Gastroesophageal sphincter (tissue), 4 donors: ENCODE measurements at regions not wholly inside any gene's neighbourhood (a gene's known extent, or its start where the extent isn't known, plus 50 kb on each side); places are given as distances from the start of the nearest gene placed in this dataset.

Experiments used
- ATAC-seq: fragments of 150-250 bp; one replicate; pipeline ENCODE4 v1.9.1; 2016; ENCODE audit warnings: mild to moderate bottlenecking, moderate library complexity
- H3K27ac ChIP-seq, 4 donors: fragments of 200-600 bp; sonication (generic) in 3 of 4; 1 replicate in 3 of 4; 2 replicates in 1 of 4; pipeline ENCODE4 v1.5.1; 2016 to 2019
- H3K27me3 ChIP-seq: fragments of 200-600 bp; sonication (generic); one replicate; pipeline ENCODE4 v1.5.1; 2019
- H3K36me3 ChIP-seq, 2 donors: fragments of 200-600 bp; sonication (generic); one replicate each; pipeline ENCODE4 v1.5.1; 2019; ENCODE audit warnings: control low read depth in 1 of 2
- H3K4me1 ChIP-seq, 3 donors: fragments of 200-600 bp; sonication (generic); 1 replicate in 2 of 3; 2 replicates in 1 of 3; pipeline ENCODE4 v1.5.1; 2016 to 2019; ENCODE audit warnings: control low read depth in 2 of 3
- H3K4me3 ChIP-seq, 2 donors: fragments of 200-600 bp; sonication (generic); one replicate each; pipeline ENCODE4 v1.5.1; 2019; ENCODE audit warnings: mild to moderate bottlenecking in 1 of 2, moderate library complexity in 1 of 2
- H3K9me3 ChIP-seq, 3 donors: fragments of 200-600 bp; sonication (generic); one replicate each; pipeline ENCODE4 v1.5.1; 2017 to 2019; ENCODE audit warnings: control low read depth in 2 of 3
- EP300 ChIP-seq: sonication (generic); formaldehyde crosslinking; IDR thresholded peaks from one replicate; pipeline ENCODE4 v1.6.1; 2017; ENCODE audit warnings: antibody characterized with exemption, mild to moderate bottlenecking
- POLR2A ChIP-seq, 2 donors: fragments of 450-650 bp; IDR thresholded peaks; one replicate each; pipeline ENCODE4 v1.6.1; 2017; ENCODE audit warnings: antibody characterized with exemption in 2 of 2, mild to moderate bottlenecking in 2 of 2, moderate library complexity in 1 of 2
- POLR2AphosphoS5 ChIP-seq: sonication (generic); formaldehyde crosslinking; IDR thresholded peaks from one replicate; pipeline ENCODE4 v1.6.1; 2017; ENCODE audit warnings: antibody characterized with exemption
- WGBS, 2 donors: methylation state at CpG; one replicate each; pipeline ENCODE4 v1.1.5; 2018; ENCODE audit warnings: low coverage in 1 of 2; 5-methylcytosine and 5-hydroxymethylcytosine counted together
- TF ChIP-seq, protein P1 (sequence below), 4 experiments: fragments of 200-600 bp in 2 of 4; fragments of 450-650 bp in 2 of 4; sonication (generic) in 1 of 4; IDR thresholded peaks; one replicate each; pipeline ENCODE4 v1.5.1; 2017 to 2019; ENCODE audit warnings: antibody characterized with exemption in 4 of 4, mild to moderate bottlenecking in 2 of 4, moderate library complexity in 2 of 4

DNA sequence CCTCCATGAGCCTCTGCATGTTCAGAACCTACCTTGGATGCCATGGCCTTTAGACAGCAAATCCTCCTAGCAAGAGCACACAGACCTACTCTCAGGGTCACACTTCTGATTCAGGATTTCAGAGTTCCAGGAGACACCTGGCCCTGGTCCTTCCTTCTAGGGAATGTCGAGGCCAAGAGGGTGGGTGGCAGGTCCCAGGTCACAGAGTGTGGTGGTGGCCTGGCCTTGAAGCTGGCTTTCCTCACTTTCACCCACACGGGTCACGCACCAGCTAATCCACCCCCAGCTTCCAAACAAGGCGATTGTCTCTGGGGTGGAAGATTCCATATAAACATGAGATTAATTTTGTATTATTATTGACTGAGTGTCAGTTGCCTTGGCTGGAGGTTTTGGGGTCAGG is 328.3 kb upstream of the RTL1 start:
- Histone ChIP-seq H3K9me3 (no peaks in the 10 kb centered on the region), H3K36me3 (no peaks in the 10 kb centered on the region), H3K27ac (no peak overlapping the region), H3K4me3 (no peak overlapping the region), H3K4me1 (peaks cover 0 to 8% (median 0%) of the 10 kb centered on the region in 3 donors), H3K27me3 (peaks cover 15% of the 10 kb centered on the region)
- 89% methylated on average over 4 of the region's 4 CpGs; no CpG with 5 or more reads in 1 of the 2 donors for WGBS, 2 donors
- ATAC-seq = no peak
- TF ChIP-seq EP300 (no peak), POLR2AphosphoS5 (no peak), POLR2A (IDR thresholded peaks at IDR 0.05) (no peak)
- TF ChIP-seq, protein P1, sequence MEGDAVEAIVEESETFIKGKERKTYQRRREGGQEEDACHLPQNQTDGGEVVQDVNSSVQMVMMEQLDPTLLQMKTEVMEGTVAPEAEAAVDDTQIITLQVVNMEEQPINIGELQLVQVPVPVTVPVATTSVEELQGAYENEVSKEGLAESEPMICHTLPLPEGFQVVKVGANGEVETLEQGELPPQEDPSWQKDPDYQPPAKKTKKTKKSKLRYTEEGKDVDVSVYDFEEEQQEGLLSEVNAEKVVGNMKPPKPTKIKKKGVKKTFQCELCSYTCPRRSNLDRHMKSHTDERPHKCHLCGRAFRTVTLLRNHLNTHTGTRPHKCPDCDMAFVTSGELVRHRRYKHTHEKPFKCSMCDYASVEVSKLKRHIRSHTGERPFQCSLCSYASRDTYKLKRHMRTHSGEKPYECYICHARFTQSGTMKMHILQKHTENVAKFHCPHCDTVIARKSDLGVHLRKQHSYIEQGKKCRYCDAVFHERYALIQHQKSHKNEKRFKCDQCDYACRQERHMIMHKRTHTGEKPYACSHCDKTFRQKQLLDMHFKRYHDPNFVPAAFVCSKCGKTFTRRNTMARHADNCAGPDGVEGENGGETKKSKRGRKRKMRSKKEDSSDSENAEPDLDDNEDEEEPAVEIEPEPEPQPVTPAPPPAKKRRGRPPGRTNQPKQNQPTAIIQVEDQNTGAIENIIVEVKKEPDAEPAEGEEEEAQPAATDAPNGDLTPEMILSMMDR (IDR thresholded peaks at IDR 0.05) = no peak

DNA sequence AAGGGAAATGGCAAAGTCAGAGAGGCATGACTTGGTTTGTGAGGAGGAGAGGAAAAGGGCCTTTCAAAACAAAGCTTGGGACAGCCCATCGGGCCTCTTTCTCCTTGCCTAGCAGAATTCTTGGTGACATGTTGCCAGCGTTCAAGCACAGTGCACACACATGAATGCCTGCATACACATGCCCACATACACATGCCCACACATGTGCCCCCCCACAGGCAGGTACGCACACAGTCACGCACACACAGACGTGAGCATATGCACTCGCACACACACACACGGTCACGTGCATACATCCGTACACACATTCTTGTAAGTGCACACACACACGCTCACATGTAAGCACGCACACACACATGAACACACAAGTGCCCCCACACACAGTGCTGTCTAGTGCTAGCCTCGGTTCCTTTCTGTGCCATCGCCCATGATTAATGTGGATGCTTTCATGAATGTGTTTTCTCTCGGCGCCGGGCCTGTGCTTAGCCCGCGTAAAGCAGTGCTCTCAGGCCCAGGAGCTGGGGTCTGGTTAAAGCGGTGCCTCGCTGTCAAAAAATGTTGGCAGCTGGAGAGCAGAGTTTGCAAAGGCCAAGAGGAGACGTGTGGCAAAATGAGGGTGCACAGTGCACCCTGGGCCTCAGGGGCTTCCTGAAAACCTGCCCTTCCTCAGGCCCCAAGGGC is 328.8 kb upstream of the DIO3 start:
- WGBS, 2 donors = 58 to 63% methylated on average over 2 to 18 of the region's 21 CpGs
- Histone ChIP-seq H3K27ac (no peak overlapping the region), H3K9me3 (no peaks in the 10 kb centered on the region), H3K4me3 (no peak overlapping the region), H3K4me1 (peaks cover 0 to 8% (median 0%) of the 10 kb centered on the region in 3 donors), H3K36me3 (no peaks in the 10 kb centered on the region), H3K27me3 (peaks cover 15% of the 10 kb centered on the region)
- ATAC-seq = no peak
- TF ChIP-seq POLR2AphosphoS5 (no peak), EP300 (no peak), POLR2A (IDR thresholded peaks at IDR 0.05) (no peak)
- TF ChIP-seq, protein P1 (IDR thresholded peaks at IDR 0.05) = no peak

DNA sequence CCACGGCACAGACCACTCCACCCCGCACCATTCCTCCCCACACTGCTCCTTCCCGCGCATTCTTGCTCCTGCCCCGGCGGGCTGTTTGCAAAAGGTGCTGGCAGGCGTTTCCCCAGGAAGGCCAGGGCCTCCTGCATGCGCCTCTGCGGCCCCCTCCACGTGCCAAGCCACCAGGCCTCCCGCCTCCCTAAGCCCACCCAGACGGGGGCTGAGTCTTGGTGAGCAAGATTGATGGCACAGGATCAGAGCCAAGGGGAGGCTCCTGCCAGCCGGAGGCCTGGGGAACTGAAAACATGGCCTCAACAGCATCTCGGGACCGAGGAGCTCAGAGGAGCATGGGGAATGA is 328.3 kb upstream of the DIO3 start:
- Histone ChIP-seq H3K27me3 (peaks cover 15% of the 10 kb centered on the region), H3K27ac (no peak overlapping the region), H3K9me3 (no peaks in the 10 kb centered on the region), H3K4me1 (peaks cover 0 to 8% (median 0%) of the 10 kb centered on the region in 3 donors), H3K36me3 (no peaks in the 10 kb centered on the region), H3K4me3 (no peak overlapping the region)
- TF ChIP-seq, protein P1 (IDR thresholded peaks at IDR 0.05) = no peak
- no peak for ATAC-seq
- 31% methylated on average over 4 of the region's 15 CpGs; no CpG with 5 or more reads in 1 of the 2 donors for WGBS, 2 donors

DNA sequence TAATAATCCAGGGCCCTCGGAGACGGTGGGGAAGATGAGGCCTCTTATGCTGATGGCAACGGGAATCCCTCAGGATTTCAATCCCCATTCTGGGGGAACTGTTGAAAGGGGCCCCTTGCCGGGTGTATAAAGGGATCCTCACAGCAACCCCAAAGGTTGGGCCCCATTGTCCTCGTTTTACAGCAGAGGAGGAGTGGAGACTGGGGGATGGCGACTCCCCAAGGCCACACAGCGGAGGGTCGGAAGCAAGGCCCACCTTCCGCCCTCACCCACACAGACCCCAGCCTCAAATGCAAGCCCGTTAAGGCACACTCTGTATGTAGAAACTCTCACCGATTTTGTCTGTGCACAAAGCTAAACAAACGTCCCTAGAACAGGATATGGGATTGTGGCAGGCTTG is 327.9 kb upstream of the DIO3 start:
- no peaks in the 10 kb centered on the region for H3K9me3 ChIP-seq
- peaks cover 0 to 8% (median 0%) of the 10 kb centered on the region in 3 donors for H3K4me1 ChIP-seq
- TF ChIP-seq, protein P1 (IDR thresholded peaks at IDR 0.05) = no peak
- TF ChIP-seq POLR2AphosphoS5 = no peak
- TF ChIP-seq EP300 = no peak
- no peak for TF ChIP-seq POLR2A (IDR thresholded peaks at IDR 0.05)
- ATAC-seq = peak; percentile 14
- peaks cover 15% of the 10 kb centered on the region for H3K27me3 ChIP-seq
- H3K36me3 ChIP-seq = no peaks in the 10 kb centered on the region
- 23 to 42% methylated on average over 2 of the region's 12 CpGs for WGBS, 2 donors
- H3K27ac ChIP-seq = no peak overlapping the region
- no peak overlapping the region for H3K4me3 ChIP-seq

DNA sequence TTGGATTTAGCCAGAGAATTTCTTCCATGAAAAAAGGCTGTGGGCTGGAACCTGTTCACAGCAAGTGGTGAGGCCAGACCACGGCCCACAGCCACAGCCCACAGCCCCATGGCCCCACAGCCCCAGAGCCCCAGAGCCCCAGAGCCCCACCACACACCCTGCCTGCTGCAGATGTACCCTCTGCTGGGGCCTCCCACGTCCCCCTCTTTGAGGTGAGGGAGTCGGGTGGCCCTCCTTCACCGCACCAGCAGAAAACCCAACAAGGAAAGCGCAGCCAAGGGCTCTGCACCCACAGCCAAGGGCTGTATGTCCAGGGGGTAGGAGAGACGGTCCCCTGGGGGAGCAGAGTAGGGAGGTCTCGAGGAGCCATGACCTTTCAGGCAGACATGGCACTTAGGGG is 327.5 kb upstream of the DIO3 start:
- no peaks in the 10 kb centered on the region for H3K9me3 ChIP-seq
- H3K27me3 ChIP-seq = peaks cover 15% of the 10 kb centered on the region
- H3K4me3 ChIP-seq = no peak overlapping the region
- TF ChIP-seq, protein P1 (IDR thresholded peaks at IDR 0.05) = no peak
- TF ChIP-seq POLR2A (IDR thresholded peaks at IDR 0.05) (no peak), EP300 (no peak), POLR2AphosphoS5 (no peak)
- H3K27ac ChIP-seq = no peak overlapping the region
- peaks cover 0 to 8% (median 0%) of the 10 kb centered on the region in 3 donors for H3K4me1 ChIP-seq
- no peak for ATAC-seq
- WGBS, 2 donors = 70% methylated on average over 2 of the region's 7 CpGs; no CpG with 5 or more reads in 1 of the 2 donors
- no peaks in the 10 kb centered on the region for H3K36me3 ChIP-seq
